HCT116 (cell line): ENCODE measurements at regions not wholly inside any gene's neighbourhood (a gene's known extent, or its start where the extent isn't known, plus 50 kb on each side); places are given as distances from the start of the nearest gene placed in this dataset.

Experiments used
- ATAC-seq: fragments of 200-7000 bp; cut with Tn5 transposase; 2 replicates; pipeline ENCODE4 v1.9.1; 2020; ENCODE audit warnings: mild to moderate bottlenecking, moderate library complexity
- BruUV-seq: library from RNA; stranded (reverse); fragments of 400-500 nt; replicated peaks from 2 replicates; lab custom pipeline; 2021; lab: Mats Ljungman, UMichigan
- CTCF ChIA-PET: fragments of 300-600 bp; sonication (Branson Sonifier 250); formaldehyde crosslinking; loops from one replicate; lab custom pipeline; 2021; ENCODE audit warnings: antibody characterized with exemption; lab: Charles Lee
- POLR2A ChIA-PET: fragments of 300-600, 350-600 bp; sonication (Branson Sonifier 250); formaldehyde crosslinking; loops from one replicate; lab custom pipeline; 2021; ENCODE audit warnings: antibody characterized with exemption; lab: Charles Lee
- RAD21 ChIA-PET, 2 experiments: fragments of 300-600 bp; sonication (Branson Sonifier 250); formaldehyde crosslinking; loops; one replicate each; lab custom pipeline; 2023; ENCODE audit warnings: low total read pairs in 2 of 2; ENCODE audit not compliant: uncharacterized antibody in 2 of 2, unreplicated experiment in 2 of 2, low non-redundant PET in 1 of 2; lab: Charles Lee
- DNase-seq: peaks from one replicate; pipeline ENCODE4 v3.0.0-alpha.2; 2010; ENCODE audit warnings: low read depth, low spot score
- H2AFZ ChIP-seq: fragments of 200-600 bp; shearing (Covaris generic), sonication (generic); 2 replicates; pipeline ENCODE4 v1.6.1; 2017; ENCODE audit warnings: low read depth, mixed run types, mixed read lengths, antibody characterized with exemption, low read length; ENCODE audit not compliant: poor library complexity, severe bottlenecking
- H3K27ac ChIP-seq: 2 replicates; pipeline ENCODE4 v1.5.1; 2012; ENCODE audit warnings: low read depth, low read length
- H3K27me3 ChIP-seq: fragments of 200-600 bp; sonication (generic); 2 replicates; pipeline ENCODE4 v1.6.1; 2016; ENCODE audit warnings: mixed run types, low read length, mixed read lengths; ENCODE audit not compliant: insufficient read depth
- H3K36me3 ChIP-seq, 2 experiments: fragments of 200-500 bp in 1 of 2; fragments of 200-600 bp in 1 of 2; sonication (Bioruptor generic) in 1 of 2; sonication (generic) in 1 of 2; 2 replicates each; pipeline versions ENCODE4 v1.5.1 to v1.6.1; 2014 to 2016; ENCODE audit warnings: low read length in 2 of 2, inconsistent platforms in 1 of 2, mixed read lengths in 1 of 2, mixed run types in 1 of 2; ENCODE audit not compliant: insufficient read depth in 2 of 2, control insufficient read depth in 1 of 2
- H3K4me1 ChIP-seq, 2 experiments: fragments of 200-600 bp in 1 of 2; sonication (generic) in 1 of 2; 2 replicates each; pipeline versions ENCODE4 v1.5.1 to v1.6.1; 2012 to 2017; ENCODE audit warnings: low read length in 2 of 2, inconsistent platforms in 1 of 2, mild to moderate bottlenecking in 1 of 2, mixed read lengths in 1 of 2, mixed run types in 1 of 2, moderate library complexity in 1 of 2; ENCODE audit not compliant: insufficient read depth in 2 of 2, control insufficient read depth in 1 of 2
- H3K4me2 ChIP-seq: fragments of 200-600 bp; sonication (generic); 2 replicates; pipeline ENCODE4 v1.6.1; 2017; ENCODE audit warnings: mixed run types, low read length, mixed read lengths
- H3K4me3 ChIP-seq, 2 experiments: fragments of 200-600 bp in 1 of 2; sonication (generic) in 1 of 2; replicated peaks in 1 of 2; 2 replicates each; pipeline ENCODE4 v1.5.1; 2011 to 2016; ENCODE audit warnings: low read length in 2 of 2, control low read depth in 1 of 2, low read depth in 1 of 2, mild to moderate bottlenecking in 1 of 2, mixed read lengths in 1 of 2, mixed run types in 1 of 2
- H3K79me2 ChIP-seq: fragments of 200-600 bp; sonication (generic); 2 replicates; pipeline ENCODE4 v1.6.1; 2017; ENCODE audit warnings: mild to moderate bottlenecking, mixed run types, low read length, moderate library complexity, mixed read lengths; ENCODE audit not compliant: insufficient read depth
- H3K9ac ChIP-seq: fragments of 200-600 bp; sonication (generic); 2 replicates; pipeline ENCODE4 v1.6.1; 2016; ENCODE audit warnings: low read length, mixed read lengths
- H3K9me2 ChIP-seq: fragments of 200-600 bp; sonication (generic), shearing (Covaris generic); 2 replicates; pipeline ENCODE4 v1.6.1; 2017; ENCODE audit warnings: mixed run types, mild to moderate bottlenecking, moderate library complexity; ENCODE audit not compliant: insufficient read depth
- H3K9me3 ChIP-seq, 2 experiments: fragments of 200-500 bp in 1 of 2; fragments of 200-600 bp in 1 of 2; sonication (Bioruptor generic) in 1 of 2; sonication (generic) in 1 of 2; 2 replicates each; pipeline ENCODE4 v1.6.1; 2014 to 2017; ENCODE audit warnings: low read length in 2 of 2, mixed read lengths in 2 of 2, inconsistent platforms in 1 of 2, low read depth in 1 of 2, mild to moderate bottlenecking in 1 of 2, mixed run types in 1 of 2, moderate library complexity in 1 of 2; ENCODE audit not compliant: control insufficient read depth in 1 of 2, insufficient read depth in 1 of 2
- H4K20me1 ChIP-seq: fragments of 200-600 bp; sonication (generic), shearing (Covaris generic); 2 replicates; pipeline ENCODE4 v1.6.1; 2017; ENCODE audit warnings: mixed run types, mild to moderate bottlenecking, moderate library complexity; ENCODE audit not compliant: insufficient read depth
- CEBPB ChIP-seq: IDR thresholded peaks from 2 replicates; pipeline ENCODE4 v1.6.1; 2012; ENCODE audit warnings: low read depth
- EGR1 ChIP-seq: IDR thresholded peaks from 2 replicates; pipeline ENCODE4 v1.6.1; 2012; ENCODE audit warnings: low read depth
- ELF1 ChIP-seq: IDR thresholded peaks from 2 replicates; pipeline ENCODE4 v1.6.1; 2012; ENCODE audit warnings: low read depth, borderline replicate concordance
- EZH2 ChIP-seq: fragments of 200-600 bp; sonication (generic); IDR thresholded peaks from 2 replicates; pipeline ENCODE4 v1.6.1; 2017; ENCODE audit warnings: antibody characterized with exemption, mixed run types
- EZH2phosphoT487 ChIP-seq: fragments of 200-600 bp; IDR thresholded peaks from 2 replicates; pipeline ENCODE4 v1.6.1; 2018; ENCODE audit warnings: antibody characterized with exemption, borderline replicate concordance
- FOSL1 ChIP-seq: IDR thresholded peaks from 2 replicates; pipeline ENCODE4 v1.6.1; 2012; ENCODE audit warnings: low read depth
- JUND ChIP-seq: IDR thresholded peaks from 2 replicates; pipeline ENCODE4 v1.6.1; 2012
- POLR2A ChIP-seq: IDR thresholded peaks from 2 replicates; pipeline ENCODE4 v1.7.0; 2011; ENCODE audit warnings: borderline replicate concordance; ENCODE audit not compliant: insufficient read depth, insufficient read length; ENCODE audit errors: extremely low read depth
- POLR2AphosphoS5 ChIP-seq: IDR thresholded peaks from 2 replicates; pipeline ENCODE4 v1.6.1; 2011; ENCODE audit warnings: mild to moderate bottlenecking, low read depth, low read length, moderate library complexity
- SIN3A ChIP-seq: IDR thresholded peaks from 2 replicates; pipeline ENCODE4 v1.6.1; 2012; ENCODE audit warnings: low read depth
- TCF7L2 ChIP-seq: IDR thresholded peaks from 2 replicates; pipeline ENCODE4 v1.7.0; 2011; ENCODE audit warnings: borderline replicate concordance, inconsistent platforms; ENCODE audit not compliant: insufficient read depth, insufficient read length; ENCODE audit errors: extremely low read depth
- YY1 ChIP-seq: IDR thresholded peaks from 2 replicates; pipeline ENCODE4 v1.6.1; 2011; ENCODE audit warnings: low read length, low read depth, moderate library complexity, mild to moderate bottlenecking; ENCODE audit not compliant: insufficient replicate concordance; ENCODE audit errors: extremely low read depth
- ZFX ChIP-seq: fragments of 450-650 bp; IDR thresholded peaks from 2 replicates; pipeline ENCODE4 v1.6.1; 2017
- intact Hi-C: fragments of 100-400 bp; cut with micrococcal nuclease; formaldehyde crosslinking; loops from 2 replicates; pipeline ENCODE4 v1.10.0; 2022
- TF ChIP-seq, protein P1 (sequence below): IDR thresholded peaks from 2 replicates; pipeline ENCODE4 v1.6.1; 2012
- TF ChIP-seq, protein P2 (sequence below): IDR thresholded peaks from 2 replicates; pipeline ENCODE4 v1.6.1; 2012

DNA sequence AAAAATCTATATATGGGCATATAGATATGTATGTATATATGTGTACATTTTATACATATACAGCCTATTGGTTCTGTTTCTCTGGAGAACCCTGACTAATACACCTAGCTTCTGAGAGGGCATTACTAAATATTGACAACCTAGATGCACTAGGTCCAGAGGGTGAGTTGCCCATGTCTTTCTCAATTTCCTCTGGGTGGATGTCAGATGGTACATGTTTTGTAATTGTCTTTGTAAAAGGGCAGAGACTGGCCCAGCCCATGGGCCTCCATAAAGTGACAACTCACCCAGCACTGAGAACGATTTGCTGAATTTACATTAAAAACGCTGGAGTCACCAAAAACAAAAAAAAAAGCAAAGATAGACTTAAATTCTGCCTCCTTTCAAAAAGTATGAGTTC, 198.5 kb upstream of the FAM241A start:
- TF ChIP-seq POLR2A: no peak
- no peak for TF ChIP-seq EZH2phosphoT487
- TF ChIP-seq SIN3A: no peak
- TF ChIP-seq CEBPB: no peak
- TF ChIP-seq, protein P1, sequence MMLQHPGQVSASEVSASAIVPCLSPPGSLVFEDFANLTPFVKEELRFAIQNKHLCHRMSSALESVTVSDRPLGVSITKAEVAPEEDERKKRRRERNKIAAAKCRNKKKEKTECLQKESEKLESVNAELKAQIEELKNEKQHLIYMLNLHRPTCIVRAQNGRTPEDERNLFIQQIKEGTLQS: no peak
- TF ChIP-seq EZH2: no peak
- no peak for TF ChIP-seq ELF1
- TF ChIP-seq YY1: no peak
- no peak for TF ChIP-seq JUND
- no peak for TF ChIP-seq POLR2AphosphoS5
- TF ChIP-seq, protein P2, sequence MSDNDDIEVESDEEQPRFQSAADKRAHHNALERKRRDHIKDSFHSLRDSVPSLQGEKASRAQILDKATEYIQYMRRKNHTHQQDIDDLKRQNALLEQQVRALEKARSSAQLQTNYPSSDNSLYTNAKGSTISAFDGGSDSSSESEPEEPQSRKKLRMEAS: no peak
- no peak for TF ChIP-seq TCF7L2
- no peak for TF ChIP-seq ZFX
- TF ChIP-seq FOSL1: no peak
- TF ChIP-seq EGR1: no peak
- intact Hi-C loops: no loop called here
- Histone ChIP-seq H3K9ac (no peak overlapping the region), H3K9me3 (no peaks in the 10 kb centered on the region), H2AFZ (no peak overlapping the region), H3K79me2 (no peaks in the 10 kb centered on the region), H4K20me1 (no peaks in the 10 kb centered on the region), H3K4me2 (no peak overlapping the region), H3K4me1 (0 out of 4 replicates have a peak, but pooled peaks cover 0 to 2% of the 10 kb centered on the region in 2 experiments), H3K27ac (no peak overlapping the region), H3K27me3 (no peaks in the 10 kb centered on the region), H3K36me3 (no peaks in the 10 kb centered on the region), H3K9me2 (no peaks in the 10 kb centered on the region), H3K4me3 (no peak overlapping the region)
- ATAC-seq: no peak
- no TSS peak for BruUV-seq
- ChIA-PET POLR2A (interaction anchor here (1.6 kb wide), 1 partner anchor 12 kb away, joined by 5 read pairs; no protein-coding TSS in a partner anchor), CTCF (no interaction called here), RAD21 (no interaction called here)
- no peak for DNase-seq
